Activated effector memory CD4-positive, alpha-beta T cell treated with anti-CD3 and anti-CD28 coated beads, Interleukin-2, amount 50 U/mL, for 16 hours (primary cell): ENCODE measurements at regions not wholly inside any gene's neighbourhood (a gene's known extent, or its start where the extent isn't known, plus 50 kb on each side); places are given as distances from the start of the nearest gene placed in this dataset.

Source experiments
- DNase-seq: peaks from one replicate; pipeline ENCODE4 v3.0.0-alpha.2; 2020

DNA sequence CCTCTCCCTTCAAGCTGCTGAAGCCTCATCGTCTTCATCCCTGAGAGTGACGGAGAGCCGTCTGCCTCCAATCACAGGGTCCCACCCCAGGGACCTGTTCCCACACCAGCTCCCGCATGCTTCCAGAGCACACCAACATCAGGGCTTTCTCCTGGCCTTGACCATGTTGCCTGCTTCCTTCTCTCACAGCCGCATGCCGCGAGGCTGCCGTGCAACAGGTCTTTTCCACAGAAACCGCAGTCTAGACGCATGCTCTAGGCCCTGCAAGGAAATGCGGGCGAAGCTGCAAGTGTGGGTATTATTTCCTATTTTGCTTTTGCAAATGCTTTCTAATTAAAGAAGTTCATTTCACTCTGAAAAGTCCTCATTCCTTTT is 277.8 kb downstream of the EIPR1 start:
- DNase-seq, result no peak

DNA sequence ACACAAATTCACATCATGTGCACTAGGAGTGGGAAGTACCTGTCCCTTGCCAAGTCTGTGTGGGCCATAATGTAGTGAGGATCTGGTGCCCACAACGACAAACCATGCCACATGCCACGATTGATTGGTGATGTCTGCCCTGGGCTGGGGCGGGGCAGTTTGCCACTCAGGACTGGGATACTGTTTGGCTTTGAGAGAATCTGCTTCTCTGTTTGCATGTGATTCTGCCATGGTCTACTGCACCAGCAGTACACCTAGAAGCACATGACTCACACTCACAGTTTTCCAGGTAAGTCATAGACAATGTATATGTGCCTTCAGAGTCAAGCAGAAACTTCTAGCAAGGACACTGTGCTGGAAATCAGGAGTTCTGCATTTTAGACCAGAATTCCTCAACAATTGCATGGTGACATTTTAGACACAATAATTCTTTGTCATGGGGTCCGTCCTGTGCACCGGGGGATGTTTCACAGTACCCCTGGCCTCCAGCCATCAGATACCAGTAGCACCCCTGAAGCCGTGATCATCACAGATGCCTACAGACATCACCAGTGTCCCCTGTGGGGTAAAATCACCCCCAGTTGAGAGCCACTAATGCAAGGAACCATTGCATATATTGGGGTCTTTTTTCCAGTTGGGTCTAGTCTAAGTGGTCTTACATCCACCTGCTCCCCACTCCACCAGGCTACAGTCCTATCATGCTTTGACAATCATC is 278.3 kb downstream of the EIPR1 start:
- DNase-seq, result no peak

GRCh38 chr2:3098231-3098630 is 279.4 kb downstream of the EIPR1 start:
- DNase-seq, result no peak

- DNase-seq, result no peak
Observed at GRCh38 chr2:3097804-3098203, 279.8 kb downstream of the EIPR1 start.

DNA sequence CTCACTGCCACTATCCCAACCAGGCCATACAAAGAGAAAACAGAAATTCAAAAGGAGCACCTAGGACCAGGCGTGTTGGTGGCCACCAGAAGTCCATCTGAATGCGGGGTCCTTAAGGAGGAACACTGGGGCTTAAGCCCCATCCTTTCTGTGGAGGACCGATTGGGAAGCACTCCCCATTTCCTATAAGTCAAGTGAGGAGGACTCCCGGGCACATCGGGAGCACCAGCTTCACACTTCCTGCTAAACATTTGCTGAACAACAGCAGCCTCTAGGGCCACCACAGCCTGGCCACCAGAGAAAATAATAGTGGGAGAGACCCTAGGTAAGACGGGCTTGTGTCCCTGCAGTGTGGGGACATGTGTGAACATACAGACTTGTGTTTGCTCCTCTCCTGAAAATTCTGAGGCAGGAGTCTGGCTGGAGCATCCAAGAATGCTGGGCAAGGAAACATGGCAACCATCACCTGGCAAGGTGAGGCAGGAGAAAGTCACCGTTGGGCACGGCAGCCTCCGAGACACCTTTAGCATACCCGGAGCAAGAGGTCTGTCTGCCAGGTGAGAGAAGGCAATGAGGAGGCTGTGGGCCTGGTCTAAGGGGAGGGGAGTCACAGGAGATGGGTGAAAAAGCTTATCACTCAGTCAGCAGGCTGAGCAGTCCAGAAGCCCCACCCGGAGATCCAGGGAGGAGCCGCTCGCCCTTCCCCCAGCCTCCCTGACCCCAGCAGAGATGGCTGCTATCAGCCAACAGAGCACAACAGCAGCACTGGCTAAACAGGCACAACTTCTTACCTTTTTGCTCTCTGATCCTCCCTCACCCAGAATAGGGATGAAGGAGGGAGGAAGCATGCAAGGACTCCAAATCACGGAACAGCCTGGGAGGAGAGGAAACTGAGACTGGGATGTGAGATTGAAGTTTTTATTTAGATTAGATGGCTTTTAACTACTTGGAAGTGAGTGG is 282.3 kb downstream of the EIPR1 start:
- DNase-seq, result no peak

DNA sequence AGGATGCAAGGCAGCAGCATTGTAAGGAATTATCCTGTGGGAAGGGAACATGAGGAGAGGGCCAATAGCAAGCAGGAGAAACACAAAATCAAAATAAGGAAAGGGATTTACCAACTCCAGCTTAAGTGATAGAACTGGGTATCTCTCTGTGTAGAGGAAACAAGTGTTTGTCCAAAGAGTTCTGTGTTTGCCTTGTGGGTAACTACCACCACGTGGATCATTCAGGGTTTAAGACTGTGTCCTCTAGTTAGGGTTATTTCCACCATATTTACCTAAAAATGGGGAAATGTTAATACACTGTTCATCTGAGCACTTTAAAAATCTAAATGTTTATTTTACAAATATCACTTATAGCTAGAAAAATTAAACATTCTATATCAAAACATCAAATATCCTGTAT is 283.3 kb downstream of the EIPR1 start:
- no peak for DNase-seq

- DNase-seq, result no peak
Observed at GRCh38 chr2:3091696-3092095, 285.9 kb downstream of the EIPR1 start.

GRCh38 chr2:3082705-3083104 is 294.9 kb downstream of the EIPR1 start:
- DNase-seq, result no peak

DNA sequence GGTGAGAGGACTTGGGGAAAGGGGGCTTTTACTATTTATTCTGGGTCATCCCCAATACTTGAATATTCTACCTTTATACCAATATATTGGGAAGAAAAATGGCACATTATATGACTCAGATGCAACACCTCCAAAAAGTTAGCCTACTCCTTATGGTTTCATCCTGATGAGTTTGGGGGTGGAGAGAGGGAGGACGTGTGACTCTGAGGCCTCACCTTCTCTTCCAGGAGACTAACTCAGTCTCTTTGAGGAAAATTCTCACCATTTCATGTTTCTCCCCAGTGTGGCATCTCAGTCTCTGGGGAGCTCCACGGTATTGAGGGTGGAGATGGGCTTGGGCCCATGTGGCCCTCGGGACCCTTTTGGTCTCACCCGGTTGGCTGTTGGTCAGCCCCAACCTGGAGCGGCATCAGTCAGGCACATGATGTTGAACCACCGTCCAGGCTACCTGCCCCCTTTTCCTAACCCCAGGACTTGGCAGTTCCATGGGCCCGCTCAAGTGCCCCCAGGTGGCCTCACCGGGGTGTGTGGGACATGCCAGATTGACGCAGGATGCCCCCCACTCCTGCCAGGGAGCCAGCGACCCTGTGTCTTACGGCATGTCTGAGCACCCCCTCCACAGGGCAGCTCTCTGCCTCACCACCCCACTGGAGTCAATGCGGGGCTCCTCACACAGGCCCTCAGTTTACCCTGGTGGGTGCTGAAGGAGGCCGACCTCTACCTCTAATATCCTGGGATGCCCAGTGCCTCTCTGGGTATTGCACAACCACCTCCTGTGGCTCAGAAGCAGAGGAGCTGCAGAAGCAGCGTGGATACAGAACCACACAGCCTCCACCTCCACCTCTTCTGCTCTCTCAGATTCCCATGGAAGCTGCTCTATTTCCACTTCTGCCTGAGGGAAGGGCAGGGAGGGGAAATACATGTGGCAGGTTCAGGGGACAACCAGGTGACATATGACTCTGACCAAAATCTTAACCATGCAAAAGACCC is 297.4 kb downstream of the EIPR1 start:
- no peak for DNase-seq

DNA sequence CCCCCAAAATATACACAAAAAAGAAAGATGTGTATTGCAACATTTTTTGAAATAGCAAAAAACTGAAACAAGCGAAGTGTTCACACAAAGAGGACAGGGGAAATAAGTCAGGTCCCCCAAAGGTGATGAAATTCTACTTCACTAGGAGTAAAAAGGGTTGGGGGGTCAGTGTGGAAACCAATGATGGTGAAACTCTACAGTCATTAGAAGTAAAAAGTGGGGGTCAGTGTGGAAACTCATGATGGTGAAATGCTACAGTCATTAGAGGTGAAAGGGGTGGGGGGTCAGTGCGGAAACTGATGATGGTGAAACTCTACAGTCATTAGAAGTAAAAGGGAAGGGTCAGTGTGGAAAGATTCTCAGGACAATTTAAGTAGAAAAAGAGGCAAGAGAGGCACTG is 298.2 kb downstream of the EIPR1 start:
- DNase-seq, result no peak

DNA sequence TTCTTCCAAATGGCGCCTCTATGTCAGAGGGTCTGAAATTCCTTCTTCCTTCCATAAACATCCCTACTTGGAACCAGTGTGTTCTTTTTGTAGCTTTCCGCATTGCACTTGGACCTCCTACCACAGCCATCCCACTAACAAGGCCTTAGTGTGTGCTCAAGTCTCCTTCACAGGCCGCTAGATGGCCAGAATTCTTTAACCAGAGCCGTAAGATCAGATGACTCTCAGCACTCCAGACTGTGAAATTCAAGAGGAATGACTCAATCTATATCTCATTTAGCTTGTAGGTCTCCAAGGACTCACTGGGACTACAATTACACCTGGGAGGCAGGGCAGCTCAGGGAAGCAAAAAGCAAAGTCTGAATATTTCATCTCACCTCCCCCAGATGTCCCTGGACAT is 298.9 kb downstream of the EIPR1 start:
- no peak for DNase-seq

GRCh38 chr2:3076848-3077642 is 300.6 kb downstream of the EIPR1 start:
- DNase-seq, result no peak

- no peak for DNase-seq
Observed at GRCh38 chr2:3075991-3076340, 301.7 kb downstream of the EIPR1 start.

GRCh38 chr2:3075316-3075990 is 302.2 kb downstream of the EIPR1 start:
- no peak for DNase-seq

DNA sequence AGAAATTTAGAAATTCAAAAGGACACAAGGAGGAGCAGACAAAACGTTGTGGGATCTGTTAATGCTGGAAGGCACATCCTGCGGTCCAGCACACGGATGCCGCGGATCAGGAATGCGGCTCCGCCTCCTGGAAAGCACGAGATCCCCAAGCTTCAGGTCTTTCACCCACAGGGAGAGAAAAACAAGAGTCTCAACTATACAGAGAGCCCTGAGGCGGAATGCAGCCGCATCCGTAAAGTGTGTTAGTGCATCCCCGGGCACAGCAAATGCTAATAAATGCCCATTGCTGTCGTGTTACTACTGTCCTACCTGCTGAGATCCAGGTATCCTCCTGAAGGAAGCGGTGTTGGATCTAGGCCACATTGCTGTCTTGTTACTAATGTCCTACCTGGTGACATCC is 303.9 kb downstream of the EIPR1 start:
- no peak for DNase-seq

GRCh38 chr2:3073041-3073595 is 304.5 kb downstream of the EIPR1 start:
- no peak for DNase-seq

DNA sequence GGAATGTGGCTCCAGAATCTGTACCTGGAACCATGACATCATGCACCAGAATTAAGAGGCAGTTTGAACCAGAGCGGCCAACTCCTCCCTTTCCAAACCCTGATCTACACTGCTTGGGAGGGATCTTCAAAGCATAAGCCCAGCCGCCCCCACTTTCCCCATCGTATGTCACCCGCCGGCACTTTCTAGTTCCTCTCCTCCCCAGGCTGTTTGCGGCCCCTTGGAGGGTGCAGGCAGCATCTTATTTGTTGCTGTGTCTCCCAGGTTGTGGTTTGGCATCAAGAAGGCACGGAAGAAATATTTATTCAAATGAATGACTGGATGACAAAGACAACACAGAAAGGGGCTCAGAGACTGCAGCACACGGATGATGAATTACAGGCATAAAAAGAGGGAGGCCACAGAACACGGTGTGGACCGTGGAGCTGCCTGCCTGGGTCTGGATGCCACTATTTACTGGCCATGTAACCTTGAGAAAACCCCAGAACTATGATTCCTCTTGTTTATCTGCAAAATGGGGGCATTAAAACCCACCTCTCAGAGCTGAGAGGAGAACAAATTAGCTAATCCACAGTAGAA is 305.8 kb downstream of the EIPR1 start:
- no peak for DNase-seq

GRCh38 chr2:3066831-3067230 is 310.8 kb downstream of the EIPR1 start:
- DNase-seq, result no peak

DNA sequence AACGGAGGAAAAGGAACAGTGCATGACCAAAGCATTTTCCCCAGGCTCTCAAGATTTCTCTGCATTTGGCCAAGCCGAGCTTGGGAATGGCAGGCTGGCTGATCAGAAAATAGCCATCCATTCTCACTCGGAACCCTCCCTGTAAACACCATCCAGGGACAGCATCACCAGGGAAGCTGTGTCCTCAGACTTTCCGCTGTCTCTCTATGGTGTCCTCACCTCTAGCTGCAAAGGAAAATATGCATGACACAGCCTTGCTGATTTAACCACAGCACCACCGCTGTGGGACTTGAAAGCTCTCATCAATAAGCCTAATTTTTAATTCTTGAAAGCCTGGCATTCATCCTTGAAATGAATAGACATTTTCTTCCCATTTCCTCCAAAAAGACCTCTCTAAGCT is 311.7 kb downstream of the EIPR1 start:
- no peak for DNase-seq

DNA sequence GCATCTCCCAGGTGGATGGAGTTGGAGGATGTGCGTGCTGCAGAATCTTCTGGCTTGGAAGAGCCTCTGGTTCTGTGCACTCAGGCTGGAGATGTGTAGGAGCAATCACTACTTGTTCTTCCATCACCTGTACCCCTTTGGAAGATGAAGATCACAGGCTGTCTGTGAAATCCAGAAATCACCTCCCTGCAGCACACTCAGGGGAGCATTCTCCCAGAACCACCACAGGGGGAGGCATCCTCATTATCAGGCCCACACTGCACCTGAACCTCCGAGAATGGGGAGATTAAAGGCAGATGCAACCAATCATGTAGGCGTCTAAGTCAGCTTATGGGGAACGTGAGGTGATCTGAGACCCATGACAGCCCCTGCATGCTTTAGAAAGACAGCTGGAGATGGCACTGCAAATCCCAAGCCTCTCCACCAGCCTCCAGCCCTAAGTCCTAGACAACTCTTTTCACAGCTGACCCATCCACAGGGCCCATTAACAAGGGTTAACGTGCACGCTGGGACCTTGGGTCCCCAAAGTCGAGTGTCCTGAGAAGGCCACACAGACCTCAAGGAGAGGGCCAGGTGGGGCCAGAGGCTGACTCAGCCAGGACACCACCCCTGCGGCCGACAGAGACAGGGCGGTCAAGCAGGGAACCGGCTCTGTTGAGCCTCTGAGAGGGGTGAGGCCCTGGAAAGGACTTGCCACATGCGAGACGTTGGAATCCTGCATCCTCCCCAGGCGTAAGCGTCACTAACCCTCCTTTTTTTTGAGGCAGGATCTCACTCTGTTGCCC is 314.9 kb downstream of the EIPR1 start:
- DNase-seq, result no peak
